Heart left ventricle (tissue), 16 donors: ENCODE measurements at regions not wholly inside any gene's neighbourhood (a gene's known extent, or its start where the extent isn't known, plus 50 kb on each side); places are given as distances from the start of the nearest gene placed in this dataset.

ENCODE experiments used
- ATAC-seq, 4 donors: fragments of 200-7000 bp; cut with Tn5 transposase; one replicate each; pipeline ENCODE4 v1.9.1; 2020 to 2022; ENCODE audit warnings: moderate library complexity in 4 of 4, mild to moderate bottlenecking in 3 of 4, moderate number of reproducible peaks in 1 of 4
- DNase-seq, 5 donors: peaks; one replicate each; pipeline ENCODE4 v3.0.0-alpha.2; 2020
- H3K27ac ChIP-seq, 12 donors: fragments of 200-600 bp; sonication (generic) in 4 of 12; one replicate each; pipeline versions ENCODE4 v1.5.0 to v1.8.0; 2016 to 2022; ENCODE audit warnings: mild to moderate bottlenecking in 2 of 12
- H3K27me3 ChIP-seq, 9 donors: fragments of 200-600 bp; sonication (generic) in 2 of 9; one replicate each; pipeline versions ENCODE4 v1.5.1 to v1.8.0; 2016 to 2022; ENCODE audit warnings: mild to moderate bottlenecking in 3 of 9
- H3K36me3 ChIP-seq, 9 donors: fragments of 200-600 bp; sonication (generic) in 2 of 9; one replicate each; pipeline versions ENCODE4 v1.5.0 to v1.8.0; 2018 to 2022; ENCODE audit warnings: mild to moderate bottlenecking in 2 of 9
- H3K4me1 ChIP-seq, 12 donors: fragments of 200-600 bp; sonication (generic) in 4 of 12; one replicate each; pipeline versions ENCODE4 v1.5.0 to v1.8.0; 2016 to 2022; ENCODE audit warnings: mild to moderate bottlenecking in 3 of 12
- H3K4me3 ChIP-seq, 12 donors: fragments of 200-600 bp; sonication (generic) in 4 of 12; one replicate each; pipeline versions ENCODE4 v1.5.0 to v1.8.0; 2017 to 2022; ENCODE audit warnings: mild to moderate bottlenecking in 9 of 12, moderate library complexity in 4 of 12
- H3K9me3 ChIP-seq, 12 donors: fragments of 200-600 bp; sonication (generic) in 4 of 12; one replicate each; pipeline versions ENCODE4 v1.5.0 to v1.8.0; 2016 to 2022; ENCODE audit warnings: mild to moderate bottlenecking in 1 of 12
- POLR2A ChIP-seq, 2 donors: fragments of 450-650 bp; IDR thresholded peaks; one replicate each; pipeline ENCODE4 v1.6.1; 2017; ENCODE audit warnings: antibody characterized with exemption in 2 of 2, mild to moderate bottlenecking in 2 of 2, moderate library complexity in 2 of 2
- WGBS, 4 donors: extraction: QIAGEN DNeasy Blood & Tissue Kit in 2 of 4; methylation state at CpG; one replicate each; pipeline versions ENCODE4 v1.1.5 to v1.1.7; 2013 to 2018; 5-methylcytosine and 5-hydroxymethylcytosine counted together
- intact Hi-C, 10 donors: fragments of 100-400 bp; cut with DNase I; formaldehyde crosslinking; loops; one replicate each; pipeline versions ENCODE4 v1.11.1 to v1.14.2; 2022
- TF ChIP-seq, protein P1 (sequence below), 12 donors: fragments of 200-600 bp; sonication (generic) in 4 of 12; IDR thresholded peaks; one replicate each; pipeline versions ENCODE4 v1.5.0 to v1.8.0; 2018 to 2022; ENCODE audit warnings: antibody characterized with exemption in 12 of 12, mild to moderate bottlenecking in 5 of 12
- donor health status: ischemic (EF 13 %, LVEDD 7.1; RV severe dilation, severe dysfunction).
- donor health status: healthy with polysubstance abuse.
- donor health status: DM: no; HTN: yes; CAD: no.
- donor health status: DM: no; HTN: no; CAD: no.
- donor health status: ischemic (EF 25% LVEDD 6.9; RV normal size, moderate dysfunction).
- donor health status: ischemic (EF 25% LVEDD 5.7; RV mildly dilated, moderate dysfunction).
- donor health status: healthy.
- donor health status: DM: yes; HTN: yes; CAD: no.
- donor health status: ischemic (EF 35%, LVEDD 5.7; RV mildly dilated, moderate dysfunction).
- donor health status: nonischemic (EF 11% LVEDD 7.7; RV severe dilation, severe dysfunction).
- donor health status: DM: yes; HTN: yes; CAD: no.
- donor health status: PGD.
- donor health status: ischemic (EF 29% LVEDD 5.4; RV normal size, mild dysfunction).
- donor health status: nonischemic (EF 23%, LVEDD 6.1; RV moderate dilation, normal function).

- DNase-seq, result no peak
- 95 to 98% (median 97%) methylated on average over 2 of the region's 2 CpGs for WGBS, 4 donors
- no peak for ATAC-seq
These were observed 286.9 kb downstream of the NFKBIZ start for GRCh38 chr3:102136183-102136582.

DNA sequence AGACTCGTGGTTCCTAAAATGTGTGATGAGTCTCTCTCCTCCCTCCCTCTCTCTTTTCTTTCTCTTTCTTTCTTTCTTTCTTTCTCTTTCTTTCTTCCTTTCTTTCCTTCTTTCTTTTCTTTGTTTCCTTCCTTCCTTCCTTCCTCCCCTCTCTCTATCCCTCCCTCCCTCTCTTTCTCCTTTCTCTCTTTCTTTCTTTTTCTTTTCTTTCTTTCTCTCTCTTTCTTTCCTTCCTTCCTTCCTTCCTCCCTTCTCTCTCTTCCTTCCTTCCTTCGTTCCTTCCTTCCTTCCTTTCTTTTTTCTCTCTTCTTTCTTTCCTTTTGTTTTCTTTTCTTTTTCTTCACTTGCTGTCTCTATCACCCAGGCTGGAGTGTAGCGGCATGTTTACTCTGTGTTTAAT is 290.8 kb downstream of the NFKBIZ start:
- no peak overlapping the region for H3K4me3 ChIP-seq
- no peaks in the 10 kb centered on the region for H3K27me3 ChIP-seq
- intact Hi-C loops, result no loop called here
- TF ChIP-seq, protein P1, sequence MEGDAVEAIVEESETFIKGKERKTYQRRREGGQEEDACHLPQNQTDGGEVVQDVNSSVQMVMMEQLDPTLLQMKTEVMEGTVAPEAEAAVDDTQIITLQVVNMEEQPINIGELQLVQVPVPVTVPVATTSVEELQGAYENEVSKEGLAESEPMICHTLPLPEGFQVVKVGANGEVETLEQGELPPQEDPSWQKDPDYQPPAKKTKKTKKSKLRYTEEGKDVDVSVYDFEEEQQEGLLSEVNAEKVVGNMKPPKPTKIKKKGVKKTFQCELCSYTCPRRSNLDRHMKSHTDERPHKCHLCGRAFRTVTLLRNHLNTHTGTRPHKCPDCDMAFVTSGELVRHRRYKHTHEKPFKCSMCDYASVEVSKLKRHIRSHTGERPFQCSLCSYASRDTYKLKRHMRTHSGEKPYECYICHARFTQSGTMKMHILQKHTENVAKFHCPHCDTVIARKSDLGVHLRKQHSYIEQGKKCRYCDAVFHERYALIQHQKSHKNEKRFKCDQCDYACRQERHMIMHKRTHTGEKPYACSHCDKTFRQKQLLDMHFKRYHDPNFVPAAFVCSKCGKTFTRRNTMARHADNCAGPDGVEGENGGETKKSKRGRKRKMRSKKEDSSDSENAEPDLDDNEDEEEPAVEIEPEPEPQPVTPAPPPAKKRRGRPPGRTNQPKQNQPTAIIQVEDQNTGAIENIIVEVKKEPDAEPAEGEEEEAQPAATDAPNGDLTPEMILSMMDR (IDR thresholded peaks at IDR 0.05), result no peak
- no peak for TF ChIP-seq POLR2A (IDR thresholded peaks at IDR 0.05)
- H3K27ac ChIP-seq, result peak overlapping the region in 2 of 12 donors; percentile 29 to 76
- H3K36me3 ChIP-seq, result no peaks in the 10 kb centered on the region
- peaks cover 0 to 28% (median 12%) of the 10 kb centered on the region in 12 donors for H3K4me1 ChIP-seq
- ATAC-seq (no peak), DNase-seq (no peak)
- WGBS, 4 donors, result 89 to 92% (median 91%) methylated on average over 3 of the region's 3 CpGs
- H3K9me3 ChIP-seq, result no peaks in the 10 kb centered on the region

More at GRCh38 chr3:102136183-102136582, 286.9 kb downstream of the NFKBIZ start:
- H3K9me3 ChIP-seq, result no peaks in the 10 kb centered on the region
- peaks cover 0 to 6% (median 3%) of the 10 kb centered on the region in 12 donors for H3K4me1 ChIP-seq
- no peak overlapping the region for H3K27ac ChIP-seq
- TF ChIP-seq POLR2A (IDR thresholded peaks at IDR 0.05), result no peak
- TF ChIP-seq, protein P1 (IDR thresholded peaks at IDR 0.05), result no peak
- no peaks in the 10 kb centered on the region for H3K27me3 ChIP-seq
- intact Hi-C loops, result no loop called here
- no peaks in the 10 kb centered on the region for H3K36me3 ChIP-seq
- H3K4me3 ChIP-seq, result no peak overlapping the region

DNA sequence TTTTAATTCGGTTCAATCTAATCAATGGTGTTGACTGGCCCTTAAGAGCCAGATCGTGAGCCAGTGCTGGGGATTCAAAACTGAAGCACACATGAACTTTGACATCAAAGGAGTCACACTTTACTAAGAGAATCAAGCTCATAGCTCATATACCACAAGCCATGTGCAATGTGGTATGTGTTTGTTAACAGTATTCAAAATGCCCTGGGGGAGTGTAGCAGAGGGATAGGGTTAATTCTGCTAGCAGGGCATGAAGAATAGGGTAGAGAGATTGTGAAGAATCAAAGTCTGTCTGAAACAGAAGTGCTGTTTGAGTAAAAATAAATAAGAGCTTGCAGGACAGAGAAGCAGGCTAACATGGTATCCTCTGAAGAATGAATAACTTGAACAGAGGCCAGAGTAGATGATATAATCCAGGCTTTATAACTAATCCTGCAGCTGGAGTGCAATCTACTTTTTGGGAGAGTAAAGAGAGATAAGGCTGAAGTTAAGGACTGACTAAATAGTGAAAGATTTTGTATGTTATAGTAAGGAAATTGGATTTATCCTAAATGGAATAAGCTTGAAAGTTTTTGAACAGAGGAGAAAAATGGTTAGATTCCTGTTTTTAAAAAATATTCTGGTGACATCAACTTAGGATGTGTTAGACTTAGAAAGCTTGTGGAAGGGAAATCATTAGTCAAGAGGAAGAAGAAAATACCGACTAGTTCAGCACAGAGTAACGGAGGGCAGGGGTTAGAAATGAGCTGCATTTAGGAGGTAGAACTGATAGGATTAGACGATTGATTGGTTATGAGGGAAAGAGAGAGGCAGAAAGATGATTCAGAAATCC is 292.0 kb downstream of the NFKBIZ start:
- H3K9me3 ChIP-seq, result no peaks in the 10 kb centered on the region
- DNase-seq (no peak), ATAC-seq (peak; percentile 57 to 89 (median 65))
- 46 to 50% (median 48%) methylated on average over 5 of the region's 5 CpGs for WGBS, 4 donors
- TF ChIP-seq POLR2A (IDR thresholded peaks at IDR 0.05), result no peak
- TF ChIP-seq, protein P1 (IDR thresholded peaks at IDR 0.05), result no peak
- intact Hi-C loops, result no loop called here
- no peaks in the 10 kb centered on the region for H3K36me3 ChIP-seq
- no peak overlapping the region for H3K4me3 ChIP-seq
- peak overlapping the region; percentile 28 to 77 (median 53) for H3K27ac ChIP-seq
- H3K4me1 ChIP-seq, result peaks cover 0 to 28% (median 12%) of the 10 kb centered on the region in 12 donors
- H3K27me3 ChIP-seq, result no peaks in the 10 kb centered on the region

DNA sequence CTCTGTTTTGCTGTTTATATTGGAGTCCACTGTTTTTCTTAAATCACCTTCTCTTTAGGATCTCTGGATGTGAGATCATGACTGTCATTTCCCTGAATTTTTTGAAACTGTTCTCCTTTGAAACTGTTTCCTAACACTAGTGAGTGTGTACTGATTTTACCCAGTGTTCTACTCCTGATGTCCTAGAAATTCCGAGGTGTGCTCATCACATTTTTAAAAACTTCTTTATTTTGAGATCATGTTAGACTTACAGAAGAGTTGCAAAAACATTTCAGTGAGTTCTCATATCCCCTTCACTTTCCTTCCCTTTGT is 292.6 kb downstream of the NFKBIZ start:
- 47 to 78% (median 69%) methylated on average over 1 of the region's 1 CpG for WGBS, 4 donors
- Histone ChIP-seq H3K9me3 (no peaks in the 10 kb centered on the region), H3K4me3 (no peak overlapping the region), H3K27ac (peak overlapping the region; percentile 28 to 77 (median 53)), H3K36me3 (no peaks in the 10 kb centered on the region), H3K27me3 (no peaks in the 10 kb centered on the region), H3K4me1 (peaks cover 0 to 28% (median 12%) of the 10 kb centered on the region in 12 donors)
- peak in 2 of 4 donors; percentile 46 to 62 for ATAC-seq
- TF ChIP-seq, protein P1 (IDR thresholded peaks at IDR 0.05), result no peak
- TF ChIP-seq POLR2A (IDR thresholded peaks at IDR 0.05), result no peak
- intact Hi-C loops, result no loop called here
- no peak for DNase-seq
